NCI-H460 (cell line): ENCODE measurements at regions not wholly inside any gene's neighbourhood (a gene's known extent, or its start where the extent isn't known, plus 50 kb on each side); places are given as distances from the start of the nearest gene placed in this dataset.
"Not testable (repeated sequence)": the region's sequence is repeated elsewhere in the genome, so short reads cannot be mapped to it uniquely, and the experiment has no call there.

Experiments used
- DNase-seq: peaks from one replicate; pipeline ENCODE4 v3.0.0-alpha.2; 2016; ENCODE audit warnings: low read depth; ENCODE audit errors: extremely low read depth

GRCh38 chr3:105976196-105976595, 107.4 kb upstream of the CBLB start:
- no peak for DNase-seq

GRCh38 chr3:105979961-105980360, 111.1 kb upstream of the CBLB start:
- DNase-seq: no peak

DNA sequence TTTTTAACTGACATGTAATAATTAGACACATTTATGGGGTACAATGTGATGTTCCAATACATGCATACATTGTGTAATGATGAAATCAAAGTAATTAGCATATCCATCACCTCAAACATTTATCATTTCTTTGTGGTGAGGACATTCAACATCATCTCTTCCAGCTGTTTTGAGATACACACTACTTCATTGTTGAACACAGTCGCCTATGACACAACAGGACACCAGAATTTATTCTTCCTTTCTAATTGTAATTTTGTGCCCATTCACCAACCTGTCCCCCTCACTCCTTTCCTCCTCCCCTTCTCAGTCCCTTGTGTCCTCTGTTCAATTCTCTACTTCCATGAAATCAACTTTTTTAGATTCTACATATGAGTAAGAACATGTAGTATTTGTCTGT, 113.4 kb upstream of the CBLB start:
- no peak for DNase-seq

DNA sequence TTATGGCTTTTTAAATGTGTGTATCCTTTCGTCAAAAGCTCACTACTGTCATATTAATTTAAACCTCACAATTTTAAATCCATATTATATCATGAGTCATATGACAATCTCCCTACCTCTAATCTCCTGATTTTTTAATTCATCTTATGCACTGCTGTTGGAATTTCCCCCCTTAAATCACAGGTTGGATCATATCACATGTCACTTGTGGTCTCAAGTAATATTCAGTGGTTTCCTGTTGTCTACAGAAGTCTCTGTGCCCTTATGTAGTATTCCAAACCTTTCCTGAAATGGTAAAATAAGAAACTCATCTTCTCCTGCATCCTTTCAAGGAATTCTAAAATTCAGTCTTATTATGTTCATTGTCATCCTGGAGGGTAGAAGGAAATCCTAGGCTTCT, 116.0 kb upstream of the CBLB start:
- DNase-seq: no peak

GRCh38 chr3:105986343-105986742, 117.5 kb upstream of the CBLB start:
- DNase-seq: not testable (repeated sequence)

GRCh38 chr3:105987809-105988208, 119.0 kb upstream of the CBLB start:
- no peak for DNase-seq

DNA sequence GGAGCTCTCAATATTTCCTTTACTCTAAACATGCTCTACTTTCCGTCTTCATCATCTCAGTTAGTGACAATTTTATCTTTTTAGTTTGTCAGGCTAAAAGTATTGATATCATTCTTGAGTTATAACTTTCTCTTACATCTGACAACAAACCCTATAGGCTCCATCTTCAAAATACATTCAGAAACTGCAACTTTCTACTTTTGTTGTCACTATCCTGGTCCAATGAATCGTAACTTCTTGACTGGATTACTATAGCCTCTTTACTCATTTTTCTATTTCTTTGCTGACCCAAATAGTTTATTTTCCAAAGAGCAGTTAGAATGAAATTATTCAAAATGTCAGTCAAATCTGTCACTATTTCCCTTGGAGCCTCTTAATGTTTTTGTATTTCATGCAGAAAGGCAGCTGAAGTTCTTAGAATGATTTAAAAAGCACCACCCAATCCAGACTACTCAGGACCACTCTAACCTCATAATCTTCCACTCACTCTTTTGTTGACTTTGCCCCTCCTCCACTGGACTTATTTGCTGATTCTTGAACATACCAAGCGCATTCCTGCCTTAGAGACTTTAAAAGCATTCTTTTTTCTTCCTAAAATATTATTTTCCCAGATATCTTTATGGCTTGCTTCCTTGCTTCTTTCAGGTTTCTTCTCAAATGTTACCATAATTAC, 119.9 kb upstream of the CBLB start:
- no peak for DNase-seq

DNA sequence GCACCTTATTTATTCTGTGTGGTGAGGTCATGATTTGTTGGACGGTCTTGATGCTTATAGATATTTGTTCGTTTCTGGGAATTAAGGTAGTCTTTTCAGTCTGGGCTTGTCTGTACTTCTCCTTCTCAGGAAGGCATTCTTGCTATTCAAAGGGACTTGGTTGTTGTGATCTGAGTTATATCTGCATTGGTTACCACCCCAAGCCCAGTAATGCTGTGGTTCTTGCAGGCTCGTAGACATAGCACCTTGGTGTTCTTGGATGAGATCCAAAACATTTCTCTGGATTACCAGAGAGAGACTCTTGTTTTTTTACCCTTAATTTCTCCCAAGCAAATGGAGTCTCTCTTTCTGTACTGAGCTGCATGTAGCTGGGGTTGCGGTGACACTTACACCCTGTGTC, 128.0 kb upstream of the CBLB start:
- no peak for DNase-seq

GRCh38 chr3:105997466-105997799, 128.6 kb upstream of the CBLB start:
- DNase-seq: no peak

- peak; percentile 38 for DNase-seq
Measured at GRCh38 chr3:105997800-105998526, 129.2 kb upstream of the CBLB start.

GRCh38 chr3:105999856-106000255, 131.0 kb upstream of the CBLB start:
- no peak for DNase-seq

DNA sequence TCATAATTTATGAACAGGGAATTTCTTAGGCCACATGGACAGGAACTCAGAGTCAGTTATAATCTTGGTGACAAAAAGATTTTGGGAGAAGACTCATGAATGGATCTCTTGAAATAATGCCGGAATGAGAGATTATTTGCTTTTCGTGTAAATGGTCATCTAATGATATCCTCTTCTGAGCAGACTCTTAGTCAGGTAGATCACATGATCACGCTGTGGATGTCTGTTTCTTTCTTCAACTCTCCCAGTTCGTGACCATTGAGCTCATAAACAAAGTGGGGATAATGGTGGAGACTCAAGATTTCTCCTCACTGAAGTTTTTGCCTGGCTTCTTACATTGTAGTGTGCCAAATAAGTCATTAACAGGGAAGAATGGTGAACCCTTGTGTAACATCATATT, 133.1 kb upstream of the CBLB start:
- DNase-seq: no peak

GRCh38 chr3:106004137-106004681, 135.4 kb upstream of the CBLB start:
- no peak for DNase-seq

GRCh38 chr3:106004826-106005225, 136.0 kb upstream of the CBLB start:
- DNase-seq: no peak

DNA sequence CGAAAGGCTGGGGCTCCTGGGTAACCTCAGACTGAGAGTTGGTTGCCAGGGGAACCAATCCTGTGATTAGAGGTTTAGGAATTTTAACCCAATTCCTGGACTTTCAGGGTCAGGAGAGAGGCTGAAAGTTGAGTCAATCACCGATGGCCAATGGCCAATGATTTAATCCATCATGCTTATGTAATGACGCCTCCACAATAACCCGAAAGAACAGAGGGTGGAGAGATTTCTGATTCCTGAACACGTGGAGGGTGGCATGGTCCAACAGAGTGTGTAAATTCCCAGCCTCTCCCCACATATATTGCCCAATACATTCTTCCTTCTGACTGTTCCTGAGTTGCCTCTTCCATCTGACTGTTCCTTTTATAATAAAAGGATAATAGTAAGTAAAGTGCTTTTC, 137.2 kb upstream of the CBLB start:
- no peak for DNase-seq

- no peak for DNase-seq
Measured at GRCh38 chr3:106006571-106006970, 137.8 kb upstream of the CBLB start.

DNA sequence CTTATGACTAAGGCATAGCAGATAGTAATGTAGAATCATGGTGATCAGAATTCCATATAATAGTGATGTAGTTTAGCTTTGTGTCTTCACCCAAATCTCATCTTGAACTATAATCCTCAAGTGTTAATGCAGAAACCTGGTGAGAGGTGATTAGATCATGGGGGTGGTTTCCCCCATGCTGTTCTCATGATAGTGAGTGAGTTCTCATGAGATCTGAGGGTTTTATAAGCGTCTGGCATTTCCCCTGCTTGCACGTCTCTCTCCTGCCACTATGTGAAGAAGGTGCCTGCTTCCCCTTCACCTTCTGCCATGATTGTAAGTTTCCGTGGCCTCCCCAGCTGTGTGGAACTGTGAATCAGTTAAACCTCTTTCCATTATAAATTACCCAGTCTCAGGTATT, 138.7 kb upstream of the CBLB start:
- no peak for DNase-seq

- no peak for DNase-seq
Measured at GRCh38 chr3:106008766-106009165, 140.0 kb upstream of the CBLB start.

DNA sequence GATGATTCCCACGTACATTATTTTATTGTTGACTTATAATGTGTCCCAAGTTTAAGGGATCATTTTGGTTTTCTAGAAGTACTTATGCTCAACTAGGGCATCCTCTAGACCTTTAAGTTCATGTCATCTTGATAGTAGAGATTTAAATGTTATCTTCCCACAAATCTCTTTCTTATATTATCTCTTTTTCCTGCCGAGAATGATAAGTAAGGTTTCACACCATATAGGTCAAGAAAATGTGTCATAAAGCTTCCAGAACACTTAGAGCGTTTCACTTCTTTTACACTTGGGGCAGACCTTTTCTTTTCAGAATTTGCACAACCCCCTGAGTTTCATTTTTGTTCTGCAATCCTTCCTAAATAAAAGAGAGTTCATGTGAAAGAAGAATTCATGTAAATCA, 142.0 kb upstream of the CBLB start:
- DNase-seq: no peak

- DNase-seq: no peak
Measured at GRCh38 chr3:106013971-106014370, 145.2 kb upstream of the CBLB start.

GRCh38 chr3:106014518-106014917, 145.7 kb upstream of the CBLB start:
- DNase-seq: no peak

- DNase-seq: no peak
Measured at GRCh38 chr3:106014971-106015370, 146.2 kb upstream of the CBLB start.
